HG03439 (cell line): ENCODE measurements at regions not wholly inside any gene's neighbourhood (a gene's known extent, or its start where the extent isn't known, plus 50 kb on each side); places are given as distances from the start of the nearest gene placed in this dataset.

Experiments used
- ATAC-seq: cut with Tn5 transposase; IDR thresholded peaks from one replicate; pipeline ENCODE4 v1.9.1; 2021; ENCODE audit warnings: mild to moderate bottlenecking, moderate library complexity; ENCODE audit not compliant: unreplicated experiment

GRCh38 chr13:105232439-105232838, 1303.0 kb downstream of the EFNB2 start:
- ATAC-seq = no peak

DNA sequence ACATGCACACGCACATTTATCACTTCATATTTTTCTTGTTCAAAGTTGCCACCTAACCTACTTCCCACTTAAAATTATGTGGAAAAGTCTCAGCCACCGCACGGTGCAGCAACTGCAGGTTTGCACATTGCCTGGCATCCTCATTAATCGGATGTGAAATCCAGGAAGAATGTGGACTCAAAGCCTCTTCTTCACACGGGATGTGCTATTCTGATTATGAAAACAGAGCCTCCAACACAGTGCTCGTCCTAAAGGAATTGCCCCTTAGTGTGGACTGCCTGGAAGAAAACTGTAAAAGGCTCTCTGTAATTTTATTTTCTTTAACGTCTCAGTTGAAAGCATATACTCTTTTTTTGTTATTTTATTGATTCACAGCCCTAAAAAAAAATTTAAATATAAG, 1303.5 kb downstream of the EFNB2 start:
- no peak for ATAC-seq

DNA sequence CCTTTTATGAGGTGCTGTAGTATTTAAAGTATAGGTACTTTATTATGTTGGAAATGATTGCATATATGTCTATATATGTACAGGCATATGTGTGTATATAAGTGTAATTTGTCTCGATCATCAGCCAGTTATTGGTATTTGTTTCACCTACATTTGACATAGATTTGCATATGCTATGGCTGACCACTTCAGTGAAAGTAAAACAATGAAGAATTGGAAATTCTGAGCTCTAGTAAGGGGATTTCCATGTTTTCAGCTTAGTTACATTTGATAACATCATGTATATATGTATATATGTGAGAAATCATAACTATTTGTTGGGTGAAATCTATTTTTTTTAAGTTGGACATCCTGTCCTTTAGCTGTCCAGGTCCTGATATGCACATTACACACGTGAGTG, 1303.9 kb downstream of the EFNB2 start:
- ATAC-seq = no peak

GRCh38 chr13:105220881-105221280, 1314.6 kb downstream of the EFNB2 start:
- no peak for ATAC-seq

DNA sequence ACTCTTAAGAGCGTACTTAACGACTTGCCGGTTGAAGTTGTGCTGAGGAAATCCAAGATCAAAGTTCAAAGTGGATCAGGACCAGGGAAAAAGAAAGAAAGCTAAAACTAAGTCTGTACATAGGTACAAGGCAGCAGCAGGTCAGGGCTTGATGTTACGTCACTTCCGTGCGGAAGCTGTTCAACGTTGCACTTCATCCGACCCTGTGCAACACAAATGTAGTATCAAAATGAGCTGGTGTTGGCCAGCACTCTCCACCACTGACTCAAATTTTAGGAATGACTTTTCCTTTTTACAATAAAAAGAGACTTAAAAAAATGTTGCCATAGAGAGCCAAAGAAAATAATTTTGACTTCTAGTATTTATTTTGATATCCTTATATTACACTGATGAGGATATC, 1315.4 kb downstream of the EFNB2 start:
- ATAC-seq = no peak

GRCh38 chr13:105219651-105220050, 1315.8 kb downstream of the EFNB2 start:
- no peak for ATAC-seq

GRCh38 chr13:105213512-105213911, 1322.0 kb downstream of the EFNB2 start:
- ATAC-seq = no peak

GRCh38 chr13:105207572-105208293, 1327.7 kb downstream of the EFNB2 start:
- ATAC-seq = no peak

GRCh38 chr13:105202354-105202753, 1333.1 kb downstream of the EFNB2 start:
- ATAC-seq = no peak

GRCh38 chr13:105201351-105201750, 1334.1 kb downstream of the EFNB2 start:
- no peak for ATAC-seq

DNA sequence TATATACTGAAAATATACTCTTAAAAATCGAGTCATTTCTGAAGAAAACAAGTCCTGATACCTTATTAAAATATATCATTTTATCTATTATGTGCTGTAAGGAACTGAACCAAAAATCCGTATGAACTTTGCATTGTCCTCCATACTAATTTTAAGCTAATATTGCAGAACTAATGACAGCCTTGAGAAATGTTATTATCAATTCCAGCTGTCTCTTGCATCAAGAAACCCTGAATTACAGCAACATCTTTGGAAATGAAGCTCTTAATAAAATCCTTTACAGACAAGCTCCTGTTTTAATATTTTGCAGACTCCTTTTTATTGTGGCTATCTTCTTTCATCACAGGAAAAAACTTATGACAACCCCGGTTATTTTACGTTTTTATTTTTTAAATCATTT, 1335.3 kb downstream of the EFNB2 start:
- ATAC-seq = no peak

DNA sequence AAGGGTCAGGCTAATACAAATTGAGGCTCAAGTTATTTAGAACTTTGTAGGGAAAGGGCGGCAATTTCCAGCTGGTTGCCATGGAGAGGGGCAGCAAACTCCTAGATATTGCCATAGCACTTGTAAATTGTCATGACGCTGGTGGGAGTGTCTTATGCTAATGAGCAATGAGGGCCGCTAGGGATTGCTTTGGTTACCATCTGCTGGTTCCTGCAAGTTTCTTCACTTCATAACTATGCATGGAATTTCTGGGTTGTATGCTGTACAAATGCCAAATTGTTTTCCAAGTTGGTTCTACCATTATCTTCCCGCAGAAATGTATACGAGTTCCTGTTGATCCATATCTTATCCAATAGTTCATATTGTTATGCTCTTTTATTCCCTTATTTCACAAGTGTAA, 1339.4 kb downstream of the EFNB2 start:
- no peak for ATAC-seq

DNA sequence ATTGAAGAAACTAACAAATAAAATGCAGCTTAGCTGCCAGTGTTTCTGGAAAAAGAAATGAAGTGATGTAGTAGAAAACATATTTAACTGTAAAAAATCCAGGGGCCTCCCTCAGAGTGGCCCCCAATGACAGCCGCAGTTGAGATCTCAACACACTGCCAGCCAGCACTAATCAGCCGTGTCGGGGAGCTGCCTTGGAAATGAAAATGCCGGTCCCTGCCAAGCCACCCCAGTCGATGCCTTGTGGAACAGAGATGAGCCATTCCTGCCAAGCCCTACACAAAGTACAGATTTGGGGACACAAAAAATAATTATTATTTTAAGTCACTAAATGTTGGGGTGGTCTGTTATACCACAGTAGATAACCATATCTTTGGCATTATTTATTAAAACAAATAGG, 1342.4 kb downstream of the EFNB2 start:
- ATAC-seq = no peak

DNA sequence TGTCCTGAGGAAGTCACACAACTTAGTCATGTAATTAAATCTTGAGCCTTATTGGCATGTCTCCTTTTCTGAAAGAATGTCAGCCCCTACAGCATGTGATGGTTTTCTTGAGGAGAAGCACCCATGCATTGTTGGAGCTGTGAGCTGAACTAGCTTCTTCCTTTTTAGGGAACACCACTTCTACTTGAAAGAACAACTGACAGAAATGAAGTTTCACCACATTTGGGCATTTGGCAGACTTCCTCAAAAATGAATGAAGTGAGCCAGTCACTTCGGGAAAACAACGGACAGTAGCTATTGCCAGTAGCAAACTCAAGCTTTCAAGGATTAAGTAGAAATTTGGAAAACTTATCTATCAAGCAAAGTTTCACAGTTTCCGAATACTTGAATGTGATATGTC, 1351.3 kb downstream of the EFNB2 start:
- no peak for ATAC-seq

GRCh38 chr13:105177265-105177900, 1358.1 kb downstream of the EFNB2 start:
- ATAC-seq = no peak

- no peak for ATAC-seq
These were observed 1365.0 kb downstream of the EFNB2 start for GRCh38 chr13:105170438-105170837.

DNA sequence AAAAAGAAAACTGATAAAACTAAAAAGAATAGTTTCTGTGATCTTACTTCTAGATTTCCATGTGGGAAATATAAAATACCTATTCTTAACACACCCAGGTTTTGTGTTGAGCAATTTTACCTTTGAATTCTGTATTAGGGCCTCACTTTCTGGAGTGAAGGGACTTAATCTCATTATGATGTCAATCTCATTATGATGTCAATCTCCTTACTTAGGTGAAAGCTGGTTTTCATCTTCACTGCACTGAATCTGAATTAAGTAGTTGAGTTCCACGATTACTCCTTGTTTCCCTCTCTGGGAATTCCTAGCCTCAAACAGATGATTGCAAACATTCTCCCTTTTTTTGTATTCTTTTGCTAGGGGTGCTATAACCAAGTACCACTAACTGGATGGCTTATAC, 1367.2 kb downstream of the EFNB2 start:
- no peak for ATAC-seq

GRCh38 chr13:105167385-105167784, 1368.1 kb downstream of the EFNB2 start:
- no peak for ATAC-seq

- ATAC-seq = peak; percentile 75
These were observed 1369.9 kb downstream of the EFNB2 start for GRCh38 chr13:105165449-105166125.

DNA sequence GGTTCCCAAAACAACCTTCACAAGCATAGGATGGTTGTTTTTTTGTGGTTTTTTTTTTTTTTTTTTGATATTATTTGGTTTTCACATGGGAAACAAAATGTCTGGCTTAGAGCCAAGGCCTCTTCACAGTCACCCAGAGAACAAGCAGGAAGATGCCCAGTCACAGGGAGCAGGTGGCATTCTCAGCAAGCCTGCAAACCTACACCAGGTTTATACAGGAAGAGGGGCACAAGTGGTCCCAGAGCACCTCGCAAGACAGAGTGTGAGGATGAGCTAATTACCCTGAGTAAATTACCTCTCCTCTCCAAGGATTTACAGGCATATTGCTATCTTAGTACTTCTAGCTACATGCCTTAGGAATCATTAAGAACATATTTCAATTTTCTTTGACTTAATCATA, 1375.6 kb downstream of the EFNB2 start:
- ATAC-seq = no peak

GRCh38 chr13:105153611-105154010, 1381.9 kb downstream of the EFNB2 start:
- no peak for ATAC-seq

DNA sequence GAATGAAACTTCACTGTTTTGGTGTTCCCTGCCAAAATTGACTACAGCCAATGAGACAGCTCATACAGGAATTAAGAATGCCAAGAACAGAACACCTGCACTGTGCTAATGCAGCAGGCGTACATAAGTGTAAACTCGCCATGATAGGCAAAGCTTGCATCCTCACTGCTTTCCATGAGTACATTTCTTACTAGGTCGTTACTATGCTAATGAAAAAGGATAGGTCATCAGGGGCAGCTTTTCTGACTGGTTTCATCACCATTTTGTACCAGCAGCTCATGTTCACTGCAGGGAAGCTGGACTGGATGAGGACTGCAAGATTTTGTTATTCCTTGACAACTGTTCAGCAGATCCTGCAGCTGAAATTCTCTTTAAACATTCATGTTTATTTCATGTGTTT, 1383.8 kb downstream of the EFNB2 start:
- no peak for ATAC-seq
